Stimulated activated CD8-positive, alpha-beta memory T cell treated with anti-CD3 and anti-CD28 coated beads, Interleukin-2, amount 100 ng/mL, for 48 hours (primary cell): ENCODE measurements at regions not wholly inside any gene's neighbourhood (a gene's known extent, or its start where the extent isn't known, plus 50 kb on each side); places are given as distances from the start of the nearest gene placed in this dataset.
"Not testable (repeated sequence)": the region's sequence is repeated elsewhere in the genome, so short reads cannot be mapped to it uniquely, and the experiment has no call there.

ENCODE experiments used
- DNase-seq, 2 donors: peaks; one replicate each; pipeline ENCODE4 v3.0.0-alpha.2; 2020; ENCODE audit warnings: low read depth in 2 of 2

DNA sequence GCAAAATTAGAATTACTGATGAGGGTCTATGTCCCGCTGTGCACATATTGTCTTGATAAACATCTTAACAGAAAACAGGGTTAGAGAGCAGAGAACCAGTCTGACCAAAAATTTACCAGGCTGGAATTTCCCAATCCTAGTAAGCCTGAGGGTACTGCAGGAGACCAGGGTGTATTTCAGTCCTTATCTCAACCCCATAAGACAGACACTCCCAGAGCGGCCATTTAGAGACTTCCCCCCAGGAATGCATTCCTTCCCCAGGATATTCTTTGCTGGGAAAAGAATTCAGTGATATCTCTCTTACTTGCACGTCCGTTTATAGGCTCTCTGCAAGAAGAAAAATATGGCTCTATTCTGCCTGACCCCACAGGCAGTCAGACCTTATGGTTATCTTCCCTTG lies 101.4 kb upstream of the FAM3C start:
- DNase-seq = not testable (repeated sequence)

DNA sequence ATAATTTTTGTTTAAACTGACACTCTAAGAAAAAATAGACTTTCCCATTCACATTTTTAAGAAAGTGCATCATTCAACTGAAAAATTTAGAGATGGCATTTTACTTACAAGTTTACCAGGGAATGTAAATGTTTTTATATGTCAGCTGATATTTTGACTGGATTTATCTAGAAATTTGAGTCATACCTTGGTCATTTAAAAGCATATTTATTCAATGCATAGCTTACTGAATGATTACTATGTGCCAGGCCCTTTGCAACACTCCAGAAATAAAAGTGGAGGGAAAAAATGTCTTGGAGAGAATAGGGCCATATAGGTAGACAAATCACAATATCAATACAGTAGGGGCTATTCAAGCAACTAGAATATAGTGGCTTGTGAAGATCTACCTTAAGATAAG lies 98.4 kb upstream of the FAM3C start:
- no peak for DNase-seq

DNA sequence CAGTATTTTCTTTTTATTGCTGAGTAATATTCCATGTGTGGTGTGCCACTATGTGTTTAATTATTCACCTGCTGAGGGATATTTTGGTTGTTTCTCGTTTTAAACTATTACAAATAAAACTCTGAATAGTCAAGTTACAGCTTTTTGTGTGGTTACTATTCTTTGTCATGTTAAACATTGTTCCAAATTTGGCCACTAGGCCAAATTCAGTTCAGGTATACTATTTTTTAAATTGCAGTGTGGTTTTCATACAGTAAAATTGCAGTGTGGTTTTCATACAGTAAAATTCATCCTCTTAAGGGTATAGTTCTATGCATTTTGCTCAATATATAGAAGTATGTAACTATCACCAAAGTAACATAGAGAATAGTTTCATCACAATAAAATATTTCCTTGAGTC lies 97.4 kb upstream of the FAM3C start:
- no peak for DNase-seq

DNA sequence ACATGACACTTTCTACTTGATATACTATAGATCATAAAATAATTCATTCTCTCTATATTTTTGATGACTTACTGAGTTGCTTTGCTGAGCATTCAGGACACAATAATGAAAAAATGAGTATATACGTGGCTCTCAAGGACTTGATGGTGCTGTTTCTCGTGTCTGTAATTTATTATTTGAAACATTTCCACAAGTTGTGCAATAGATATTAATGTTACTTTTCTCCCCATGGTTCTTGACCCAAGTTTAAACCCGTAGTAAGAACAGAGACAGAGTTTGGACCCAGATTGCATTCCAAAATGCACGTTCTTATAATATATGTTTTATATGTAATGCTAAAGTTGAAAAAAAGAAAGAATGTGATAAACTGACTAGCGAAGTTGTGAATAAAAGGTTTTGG lies 94.2 kb upstream of the FAM3C start:
- no peak for DNase-seq

DNA sequence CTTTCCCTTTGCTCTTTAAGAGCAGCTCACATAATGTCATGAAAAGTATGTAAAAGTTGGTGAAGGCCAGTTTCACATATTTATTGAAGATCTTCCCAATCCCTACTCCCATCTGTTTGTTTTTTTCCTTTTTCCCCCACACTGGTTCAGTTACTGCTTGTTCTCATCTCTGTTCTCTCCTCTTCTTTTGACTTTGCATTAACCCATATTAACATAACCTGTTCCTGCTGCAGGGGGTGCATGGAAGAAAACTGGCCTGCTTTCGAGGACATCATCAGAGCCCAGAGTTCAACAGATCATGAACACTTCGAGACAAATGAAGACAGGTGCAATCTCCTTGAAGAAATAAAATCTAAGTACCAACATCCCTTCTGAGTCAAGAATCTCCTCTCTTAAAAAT lies 93.3 kb upstream of the FAM3C start:
- no peak for DNase-seq

DNA sequence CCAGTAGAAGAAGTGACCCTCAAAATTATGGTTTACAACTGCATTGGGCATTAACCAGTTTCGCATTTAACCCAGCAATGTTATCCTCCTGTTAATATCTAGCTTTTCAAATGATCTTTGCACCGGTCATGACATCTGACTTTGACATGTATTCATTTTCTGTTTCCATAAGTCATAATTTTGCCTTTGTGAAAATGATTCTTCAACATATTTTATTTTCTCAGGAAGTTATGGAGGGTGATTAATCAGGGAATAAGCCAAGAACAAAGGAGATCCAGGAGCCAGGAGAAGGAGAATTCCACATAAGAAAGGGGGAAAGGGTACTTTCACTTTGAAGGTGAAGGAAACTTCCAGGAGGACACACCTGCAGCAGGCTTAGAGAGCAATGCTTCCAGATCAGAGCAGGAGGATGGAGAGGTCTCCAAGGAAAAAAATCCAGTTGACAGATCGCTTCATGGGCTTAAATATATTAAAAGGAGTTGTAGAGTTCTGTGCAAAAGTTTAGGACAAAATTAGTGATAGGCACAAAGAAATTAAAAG lies 92.1 kb upstream of the FAM3C start:
- no peak for DNase-seq

DNA sequence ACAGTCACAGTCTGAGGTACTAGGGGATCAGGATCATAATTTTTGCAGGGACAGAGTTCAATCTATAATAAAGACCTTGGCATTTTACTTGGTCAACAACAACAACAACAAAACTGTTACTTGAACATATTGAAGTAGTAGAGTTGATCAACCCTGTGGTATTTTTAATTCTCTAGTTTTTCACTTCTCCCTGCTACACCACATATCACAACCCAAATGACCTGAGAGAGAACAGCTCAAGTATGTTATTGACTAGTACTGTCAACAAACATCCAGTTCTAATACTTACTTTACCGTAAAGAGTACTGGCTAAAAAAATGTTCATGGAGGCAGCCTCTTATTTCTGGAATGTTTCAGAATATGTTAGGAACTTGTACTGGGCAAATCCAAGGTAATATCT lies 90.5 kb upstream of the FAM3C start:
- no peak for DNase-seq

DNA sequence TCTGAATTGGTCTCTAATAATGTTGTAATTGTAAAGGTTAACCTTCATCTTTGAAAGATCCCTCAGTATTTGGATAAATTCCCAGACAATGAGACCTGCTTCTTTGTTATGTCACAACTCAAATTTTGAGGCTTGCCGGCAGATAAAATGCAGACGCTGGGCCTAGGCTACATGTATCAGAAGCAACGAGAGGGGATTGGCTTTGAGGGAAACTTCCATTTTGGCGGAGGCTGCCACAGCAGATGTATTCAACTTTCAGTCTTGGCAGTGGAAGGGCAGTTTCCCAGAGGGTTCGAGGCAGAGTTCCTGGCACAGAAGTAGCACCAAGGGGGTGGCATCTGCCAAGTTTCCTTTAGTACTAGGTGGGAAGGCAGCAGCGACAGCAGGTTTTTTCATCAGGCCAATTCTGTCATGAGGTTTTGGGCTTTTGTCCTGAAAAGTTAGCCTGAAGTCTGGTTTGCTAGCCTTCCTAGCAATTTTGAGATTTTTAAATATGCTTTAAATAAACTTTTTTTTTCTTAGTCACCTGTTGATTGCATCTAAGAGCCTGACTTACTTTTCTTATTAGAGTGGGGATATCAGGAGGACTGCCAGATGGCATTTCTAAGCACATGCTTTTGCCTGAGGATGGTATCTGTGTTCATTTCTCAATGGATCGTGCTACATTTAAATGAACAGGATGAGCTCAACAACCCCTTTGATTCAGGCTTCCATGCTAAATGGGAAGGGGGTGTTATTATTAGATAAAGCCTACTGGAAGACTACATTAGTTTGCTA lies 89.5 kb upstream of the FAM3C start:
- DNase-seq = no peak

DNA sequence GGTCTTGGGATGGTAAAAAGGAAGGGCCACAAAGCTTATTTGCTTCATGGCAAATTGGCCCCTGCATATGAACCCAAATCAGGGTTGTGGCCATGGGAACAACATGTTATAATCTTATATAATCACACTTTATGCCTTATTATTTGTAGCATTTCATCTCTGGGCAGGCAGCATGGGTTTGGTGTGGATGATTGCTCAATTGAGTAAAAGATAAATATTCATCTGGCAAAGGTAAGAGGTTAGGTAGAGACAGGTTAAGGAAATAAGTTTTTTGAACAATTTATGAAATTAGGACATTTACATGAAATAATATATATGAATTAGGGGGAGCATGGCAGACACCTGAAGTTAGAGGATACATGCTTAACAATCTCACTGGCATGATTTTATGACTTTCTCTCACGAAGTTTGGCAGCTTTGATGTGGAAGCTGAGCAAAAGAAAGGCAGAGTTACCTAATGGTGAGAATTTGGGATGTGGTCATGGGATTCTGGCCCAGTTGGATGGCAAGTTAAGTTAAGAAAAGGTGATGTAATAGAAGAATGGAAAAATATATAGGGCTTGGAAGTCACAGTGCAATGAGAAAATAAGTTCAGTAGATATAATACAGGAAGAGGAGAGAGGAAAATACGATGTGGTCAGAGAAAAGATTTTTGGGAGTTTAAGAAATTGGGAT lies 88.1 kb upstream of the FAM3C start:
- DNase-seq = no peak

DNA sequence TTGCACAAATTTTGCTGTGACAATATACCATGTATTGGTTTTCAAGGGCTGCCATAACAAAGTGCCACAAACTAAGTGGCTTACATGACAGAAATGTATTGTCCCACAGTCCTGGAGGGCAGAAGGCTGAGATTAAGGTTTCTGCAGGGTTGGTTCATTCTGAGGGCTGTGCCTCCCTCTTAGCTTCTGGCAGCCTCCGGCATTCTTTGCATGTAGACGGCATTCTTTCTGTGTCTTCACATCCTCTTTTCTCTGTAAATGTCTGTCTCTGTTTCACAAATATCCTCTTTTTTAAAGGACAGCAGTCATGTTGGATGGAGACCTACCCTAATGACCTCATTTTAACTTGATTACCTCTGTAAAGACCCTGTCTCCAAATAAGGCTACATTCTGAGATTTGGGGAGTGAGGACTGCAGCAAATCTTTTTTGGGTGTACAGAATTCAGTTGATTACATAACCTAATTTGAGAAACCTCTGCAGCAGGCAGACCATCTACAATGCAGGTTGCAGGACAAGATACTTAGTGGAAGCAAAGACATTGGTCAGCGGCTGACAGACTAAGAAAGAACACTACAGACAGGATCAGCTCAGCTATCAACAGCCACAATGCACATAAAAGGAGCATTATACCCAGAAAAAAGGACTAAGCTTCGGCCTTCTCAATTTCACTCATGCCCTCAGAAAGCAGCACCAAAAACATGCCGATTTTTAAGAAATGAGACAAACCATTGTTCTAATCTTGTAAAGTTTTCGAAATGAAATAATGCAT lies 84.6 kb upstream of the FAM3C start:
- DNase-seq = no peak

DNA sequence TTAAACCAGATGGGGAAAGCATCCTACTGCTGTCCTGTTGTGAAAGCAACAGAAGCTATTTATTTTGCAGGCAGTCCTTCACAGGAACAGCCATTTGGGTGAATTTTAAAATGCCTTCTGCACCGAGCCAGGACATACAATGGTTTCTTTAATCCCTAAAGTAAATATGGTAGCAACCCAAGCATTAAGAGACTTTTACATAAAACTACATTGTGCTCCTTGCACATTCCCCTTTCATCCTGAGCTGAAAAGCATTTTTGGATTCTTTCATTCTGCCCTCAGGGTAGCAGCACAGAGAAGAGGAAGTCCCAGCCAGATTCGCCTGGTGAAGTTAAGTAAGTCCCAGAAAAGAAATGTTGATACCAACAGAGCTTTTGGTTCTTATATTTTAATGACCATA lies 84.0 kb upstream of the FAM3C start:
- DNase-seq = no peak

DNA sequence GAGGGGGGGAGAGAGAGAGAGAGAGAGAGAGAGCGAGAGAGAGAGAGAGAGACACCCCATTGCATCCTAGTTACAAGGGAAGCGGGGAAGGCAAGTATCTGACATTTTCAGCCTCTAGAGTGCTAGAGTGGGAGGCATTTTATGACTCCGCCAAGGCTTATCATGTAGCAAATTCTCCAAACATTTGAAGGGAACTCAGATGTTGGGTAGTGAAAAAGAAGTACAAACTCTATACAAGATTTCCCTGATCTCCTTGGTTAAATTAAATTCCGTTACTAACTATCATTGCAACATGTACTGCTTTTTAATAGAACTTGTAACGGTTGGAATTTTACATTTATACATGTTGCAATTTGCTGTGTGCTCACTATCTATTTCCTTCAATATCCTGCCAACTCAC lies 83.4 kb upstream of the FAM3C start:
- DNase-seq = no peak

DNA sequence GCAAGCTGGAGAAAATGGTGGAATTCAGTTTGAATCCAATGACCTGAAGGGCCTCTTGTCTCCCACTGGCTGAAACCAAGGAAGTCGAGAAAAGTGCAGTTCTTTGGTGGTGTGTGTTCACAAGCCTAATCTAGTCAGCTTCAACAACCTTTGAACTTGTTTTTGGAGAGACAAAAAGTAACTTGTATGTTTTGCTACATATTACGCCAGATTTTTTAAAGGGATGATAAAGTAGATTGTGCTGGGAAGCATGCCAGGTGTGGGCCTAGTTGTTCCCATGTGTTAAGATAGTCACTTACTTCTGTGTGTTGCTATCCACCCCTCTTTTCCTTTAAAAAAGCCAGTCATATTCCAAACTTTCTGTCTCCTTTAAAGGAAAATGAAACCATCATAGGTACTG lies 79.7 kb upstream of the FAM3C start:
- DNase-seq = no peak

DNA sequence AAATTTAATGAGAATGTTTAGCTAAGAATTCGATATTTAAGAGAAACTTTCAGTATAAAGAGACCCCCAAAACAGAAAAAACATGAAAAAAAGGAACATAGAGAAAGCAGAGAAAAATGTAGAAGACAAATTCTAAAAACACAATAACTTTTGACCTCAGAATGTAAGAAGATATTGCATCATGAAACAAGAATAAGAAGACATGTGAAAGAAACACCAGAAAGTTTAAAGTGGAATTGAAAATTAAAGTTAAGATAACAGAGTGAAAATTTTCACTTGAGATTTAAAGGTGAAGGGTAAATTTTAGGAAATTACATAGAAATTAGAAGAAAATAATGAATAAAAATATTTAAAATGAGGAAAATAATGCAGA lies 78.2 kb upstream of the FAM3C start:
- DNase-seq = no peak

DNA sequence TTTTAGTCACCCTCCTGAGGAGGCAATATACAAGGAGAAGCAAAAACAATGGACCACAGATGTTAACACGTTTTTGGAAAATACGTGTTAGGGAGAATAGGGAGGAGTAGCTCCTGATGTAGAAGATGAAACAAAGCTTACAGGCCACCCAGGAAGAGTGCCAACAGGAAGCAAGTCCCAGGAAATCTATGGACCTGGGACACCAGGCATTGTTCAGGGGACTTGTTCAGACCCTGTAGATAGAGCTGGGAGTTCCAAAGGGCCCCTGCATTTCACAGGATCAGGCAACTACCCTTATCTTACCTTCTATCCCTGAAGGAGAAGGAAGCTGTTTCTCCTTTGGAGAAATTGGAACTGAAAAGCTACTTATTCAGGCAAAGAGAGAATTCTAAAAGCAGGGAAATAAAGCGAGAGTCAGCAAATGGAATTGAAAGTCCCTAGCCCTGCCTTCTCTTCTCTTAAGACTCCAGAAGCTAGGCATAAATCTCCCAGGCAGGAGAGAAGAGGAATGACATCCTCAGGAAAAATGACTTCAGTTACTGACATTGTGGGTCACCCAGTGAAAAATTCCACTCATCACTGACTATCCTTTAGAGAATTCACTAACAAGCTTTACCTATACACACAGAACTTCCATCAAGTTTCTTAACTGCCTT lies 77.7 kb upstream of the FAM3C start:
- DNase-seq = no peak

DNA sequence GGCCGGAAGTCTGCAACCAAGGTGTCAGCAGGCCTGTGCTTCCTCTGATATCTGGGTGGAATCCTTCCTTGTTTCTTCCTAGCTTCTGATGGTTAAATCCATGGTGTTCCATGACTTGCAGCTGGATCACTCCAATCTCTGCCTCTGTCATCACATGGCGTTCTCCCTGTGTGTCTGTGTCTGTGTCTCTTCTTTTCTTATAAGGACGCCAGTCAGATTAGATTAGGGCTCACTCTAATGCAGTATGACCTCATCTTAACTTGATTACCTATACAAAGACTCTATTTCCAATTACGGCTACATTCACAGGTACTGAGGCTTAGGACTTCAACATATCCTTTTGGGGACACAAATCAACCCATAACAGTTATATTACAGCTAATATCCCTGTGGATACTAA lies 70.3 kb upstream of the FAM3C start:
- no peak for DNase-seq

DNA sequence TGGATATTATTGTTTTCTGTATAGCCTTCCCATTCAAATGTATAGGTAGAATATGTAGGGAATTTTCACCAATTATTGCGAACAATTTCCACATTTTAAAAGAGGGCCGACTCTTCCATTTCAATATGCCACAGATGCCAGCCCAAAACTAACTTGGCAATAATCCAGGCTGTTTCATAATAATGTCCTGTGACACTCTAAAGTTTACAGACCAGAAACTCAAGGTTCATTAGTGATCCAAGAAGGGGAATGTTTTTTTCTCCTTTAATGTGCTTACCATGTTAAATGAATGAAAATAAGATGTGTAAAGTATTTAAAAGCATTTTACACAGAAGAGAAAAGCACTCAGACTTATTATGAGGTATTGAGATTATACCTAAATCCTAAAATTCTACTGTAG lies 63.0 kb upstream of the FAM3C start:
- no peak for DNase-seq

DNA sequence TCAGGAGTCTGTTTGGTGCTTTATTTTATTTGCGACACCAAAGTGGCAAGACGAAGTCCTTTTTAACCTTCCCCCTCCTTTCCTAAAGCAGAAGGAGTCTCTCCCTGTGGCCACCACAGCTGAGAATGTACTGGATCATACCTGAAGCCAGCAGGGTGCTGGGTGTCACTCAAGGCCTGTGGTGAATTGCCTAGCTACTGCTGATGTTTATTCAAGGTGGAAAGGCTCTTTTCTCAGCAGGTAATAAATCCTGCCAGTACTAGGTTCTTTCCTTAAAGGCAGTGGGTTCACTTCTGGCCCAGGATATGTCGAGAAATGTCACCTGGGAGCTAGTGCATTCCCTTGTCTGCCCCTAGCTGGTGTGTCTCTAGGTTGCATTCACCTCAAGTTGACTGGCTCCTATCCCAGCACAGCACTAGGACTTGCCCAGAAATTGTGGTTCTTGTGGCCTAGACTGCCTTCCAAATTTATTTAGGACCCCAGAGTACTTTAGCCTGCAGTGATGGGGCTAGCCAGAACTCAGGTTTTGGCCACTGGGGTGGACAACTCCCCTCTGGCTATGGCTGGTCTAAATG lies 60.8 kb upstream of the FAM3C start:
- no peak for DNase-seq

DNA sequence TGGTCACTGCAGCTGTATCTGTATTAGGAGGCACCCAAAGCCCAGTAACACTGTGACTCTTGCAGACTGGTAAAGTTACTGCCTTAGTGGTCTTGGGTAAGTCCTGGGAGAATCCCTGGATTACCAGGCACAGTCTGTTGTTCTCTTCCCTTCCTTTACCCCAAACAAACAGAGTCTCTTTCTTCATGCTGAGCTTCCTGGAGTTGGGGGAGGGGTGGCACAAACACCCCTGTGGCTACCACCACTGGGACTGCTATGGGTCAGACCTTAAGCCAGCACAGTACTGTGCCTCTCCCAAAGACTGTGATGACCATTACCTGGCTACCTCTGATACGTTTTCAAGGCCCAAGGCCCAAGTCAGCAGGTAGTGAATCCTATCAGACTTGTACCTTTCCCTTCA lies 59.9 kb upstream of the FAM3C start:
- DNase-seq = no peak

DNA sequence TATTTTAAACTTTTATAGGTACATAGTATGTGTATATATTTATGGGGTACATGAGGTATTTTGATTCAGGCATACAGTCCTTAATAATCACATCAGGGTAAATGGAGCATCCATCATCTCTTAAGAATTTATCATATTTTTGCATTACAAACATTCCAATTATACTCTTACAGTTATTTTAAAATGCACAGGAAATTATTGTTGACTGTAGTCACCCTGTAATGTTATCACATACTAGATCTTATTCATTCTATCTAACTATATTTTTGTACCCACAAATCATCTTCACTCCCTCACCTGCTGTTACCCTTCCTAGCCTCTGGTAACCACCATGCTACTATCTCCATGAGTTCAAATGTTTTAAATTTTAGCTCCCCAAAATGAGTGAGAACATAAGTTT lies 56.3 kb upstream of the FAM3C start:
- no peak for DNase-seq

DNA sequence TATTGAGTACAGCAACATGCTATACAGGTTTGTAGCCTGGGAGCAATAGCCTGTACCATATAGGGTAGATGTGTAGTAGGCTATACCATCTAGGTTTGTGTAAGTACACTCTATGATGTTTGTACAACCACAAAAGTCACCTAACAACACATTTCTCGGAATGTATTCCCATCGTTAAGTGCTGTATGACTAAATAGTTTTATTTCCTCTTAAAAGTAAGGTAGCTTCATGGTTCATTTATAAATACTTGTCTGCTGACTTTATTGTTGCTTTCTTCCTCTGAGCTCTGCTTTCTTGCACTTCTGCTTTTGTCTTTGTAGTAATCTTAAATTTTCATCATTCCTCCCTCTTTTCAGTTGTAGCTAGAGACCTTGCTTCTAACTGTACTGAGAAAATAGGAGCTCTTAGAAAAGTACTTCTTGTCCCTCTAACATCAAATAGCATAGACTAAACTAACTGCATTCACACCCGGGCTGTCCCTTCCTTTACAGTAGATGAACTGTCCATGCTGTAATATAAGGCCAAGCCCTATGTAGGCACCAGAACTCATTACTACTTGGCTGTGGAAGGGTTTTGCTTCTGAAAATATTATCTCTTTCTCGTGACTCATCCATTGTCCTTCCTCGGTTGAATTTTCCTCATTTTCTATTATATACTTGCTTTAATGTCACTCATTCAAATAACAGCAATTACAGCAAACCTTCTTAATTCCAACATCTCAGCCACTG lies 55.4 kb upstream of the FAM3C start:
- DNase-seq = no peak
